BLaER1 treated with 17β-estradiol and CSF1 and Interleukin-3, amounts not matched to agents 10 nM and 100 nM (cell line): ENCODE measurements at regions not wholly inside any gene's neighbourhood (a gene's known extent, or its start where the extent isn't known, plus 50 kb on each side); places are given as distances from the start of the nearest gene placed in this dataset.

Source experiments
- H3K27ac ChIP-seq, 11 experiments: shearing (Covaris generic); formaldehyde crosslinking; 2 replicates each; pipeline ENCODE4 v1.8.1; 2022
- H3K27me3 ChIP-seq, 11 experiments: shearing (Covaris generic); formaldehyde crosslinking; 2 replicates each; pipeline ENCODE4 v1.8.1; 2022
- H3K36me3 ChIP-seq, 11 experiments: shearing (Covaris generic); formaldehyde crosslinking; 2 replicates each; pipeline ENCODE4 v1.8.1; 2022
- H3K4me1 ChIP-seq, 10 experiments: shearing (Covaris generic); formaldehyde crosslinking; 2 replicates each; pipeline ENCODE4 v1.8.1; 2022
- H3K4me2 ChIP-seq, 11 experiments: shearing (Covaris generic); formaldehyde crosslinking; 2 replicates each; pipeline ENCODE4 v1.8.1; 2022
- H3K4me3 ChIP-seq, 10 experiments: shearing (Covaris generic); formaldehyde crosslinking; 2 replicates each; pipeline ENCODE4 v1.8.1; 2022
- H3K9ac ChIP-seq, 11 experiments: shearing (Covaris generic); formaldehyde crosslinking; 2 replicates each; pipeline ENCODE4 v1.8.1; 2022
- H3K9me3 ChIP-seq, 11 experiments: shearing (Covaris generic); formaldehyde crosslinking; replicated peaks in 1 of 11; 2 replicates each; pipeline ENCODE4 v1.8.1; 2022
- H4K20me1 ChIP-seq, 11 experiments: shearing (Covaris generic); formaldehyde crosslinking; 2 replicates each; pipeline ENCODE4 v1.8.1; 2022
- Cebpa-rat ChIP-seq, 11 experiments: shearing (Covaris generic); IDR thresholded peaks; 2 replicates each; pipeline ENCODE4 v1.8.1; 2022

- no peak for TF ChIP-seq Cebpa-rat (IDR thresholded peaks at IDR 0.05)
- Histone ChIP-seq H3K9me3 (no peaks in the 10 kb centered on the region), H3K9ac (no peak overlapping the region)
These were observed 202.4 kb upstream of the POU3F1 start for GRCh38 chr1:38249001-38249400.

GRCh38 chr1:38246955-38247952 is 200.7 kb upstream of the POU3F1 start:
- no peaks in the 10 kb centered on the region for H3K27me3 ChIP-seq
- peaks cover 0 to 12% (median 0%) of the 10 kb centered on the region in 10 experiments; a peak in 2 of 20 replicates for H3K4me1 ChIP-seq
- no peak overlapping the region for H3K4me3 ChIP-seq
- no peak overlapping the region for H3K4me2 ChIP-seq
- H3K9me3 ChIP-seq, result no peaks in the 10 kb centered on the region
- H3K27ac ChIP-seq, result no peak overlapping the region
- no peaks in the 10 kb centered on the region for H4K20me1 ChIP-seq
- TF ChIP-seq Cebpa-rat (IDR thresholded peaks at IDR 0.05), result no peak
- H3K9ac ChIP-seq, result no peak overlapping the region
- no peaks in the 10 kb centered on the region for H3K36me3 ChIP-seq

More at GRCh38 chr1:38249001-38249400, 202.4 kb upstream of the POU3F1 start:
- Histone ChIP-seq H3K4me1 (peaks cover under 1 to 3% (median 2%) of the 10 kb centered on the region in 10 experiments; a peak in 17 of 20 replicates), H3K36me3 (no peaks in the 10 kb centered on the region), H3K4me3 (no peak overlapping the region), H3K4me2 (no peak overlapping the region), H3K27ac (no peak overlapping the region), H4K20me1 (no peaks in the 10 kb centered on the region), H3K27me3 (no peaks in the 10 kb centered on the region)

- Histone ChIP-seq H3K9ac (no peak overlapping the region), H3K4me1 (peaks cover 0 to 12% (median 0%) of the 10 kb centered on the region in 10 experiments; a peak in 2 of 20 replicates), H3K27me3 (no peaks in the 10 kb centered on the region), H3K36me3 (no peaks in the 10 kb centered on the region), H4K20me1 (no peaks in the 10 kb centered on the region), H3K4me2 (no peak overlapping the region), H3K9me3 (no peaks in the 10 kb centered on the region), H3K4me3 (no peak overlapping the region), H3K27ac (no peak overlapping the region)
- no peak for TF ChIP-seq Cebpa-rat (IDR thresholded peaks at IDR 0.05)
These were observed 197.7 kb upstream of the POU3F1 start for GRCh38 chr1:38244218-38244845.

GRCh38 chr1:38243106-38243505 is 196.5 kb upstream of the POU3F1 start:
- H3K27ac ChIP-seq, result no peak overlapping the region
- no peaks in the 10 kb centered on the region for H4K20me1 ChIP-seq
- no peak overlapping the region for H3K9ac ChIP-seq
- no peaks in the 10 kb centered on the region for H3K27me3 ChIP-seq
- TF ChIP-seq Cebpa-rat (IDR thresholded peaks at IDR 0.05), result no peak
- peaks cover 0 to 2% (median 0%) of the 10 kb centered on the region in 11 experiments; a peak in 1 of 22 replicates for H3K9me3 ChIP-seq
- no peaks in the 10 kb centered on the region for H3K36me3 ChIP-seq
- H3K4me3 ChIP-seq, result no peak overlapping the region
- H3K4me1 ChIP-seq, result peaks cover 0 to 12% (median 0%) of the 10 kb centered on the region in 10 experiments; a peak in 2 of 20 replicates
- no peak overlapping the region for H3K4me2 ChIP-seq

- H3K36me3 ChIP-seq, result no peaks in the 10 kb centered on the region
These were observed 195.9 kb upstream of the POU3F1 start for GRCh38 chr1:38242506-38242905.

GRCh38 chr1:38241594-38242334 is 195.2 kb upstream of the POU3F1 start:
- H3K4me2 ChIP-seq, result no peak overlapping the region
- H3K36me3 ChIP-seq, result no peaks in the 10 kb centered on the region
- no peaks in the 10 kb centered on the region for H4K20me1 ChIP-seq
- no peak overlapping the region for H3K9ac ChIP-seq
- peaks cover 0 to 8% (median 0%) of the 10 kb centered on the region in 11 experiments; a peak in 1 of 22 replicates for H3K9me3 ChIP-seq
- no peak overlapping the region for H3K27ac ChIP-seq
- H3K27me3 ChIP-seq, result no peaks in the 10 kb centered on the region
- TF ChIP-seq Cebpa-rat (IDR thresholded peaks at IDR 0.05), result no peak
- H3K4me3 ChIP-seq, result no peak overlapping the region
- peaks cover 0 to 12% (median 0%) of the 10 kb centered on the region in 10 experiments; a peak in 2 of 20 replicates for H3K4me1 ChIP-seq

More at GRCh38 chr1:38242506-38242905, 195.9 kb upstream of the POU3F1 start:
- Histone ChIP-seq H3K4me1 (peaks cover 0 to 12% (median 0%) of the 10 kb centered on the region in 10 experiments; a peak in 2 of 20 replicates), H3K9me3 (peaks cover 0 to 8% (median 0%) of the 10 kb centered on the region in 11 experiments; a peak in 1 of 22 replicates), H3K27me3 (no peaks in the 10 kb centered on the region), H3K4me3 (no peak overlapping the region), H3K27ac (no peak overlapping the region), H3K4me2 (no peak overlapping the region), H4K20me1 (no peaks in the 10 kb centered on the region), H3K9ac (no peak overlapping the region)
- TF ChIP-seq Cebpa-rat (IDR thresholded peaks at IDR 0.05), result no peak

- no peaks in the 10 kb centered on the region for H4K20me1 ChIP-seq
- no peak overlapping the region for H3K27ac ChIP-seq
These were observed 194.0 kb upstream of the POU3F1 start for GRCh38 chr1:38240618-38241017.

GRCh38 chr1:38239258-38239835 is 192.8 kb upstream of the POU3F1 start:
- Histone ChIP-seq H3K4me3 (no peak overlapping the region), H3K9ac (no peak overlapping the region)
- TF ChIP-seq Cebpa-rat (IDR thresholded peaks at IDR 0.05), result no peak

More at GRCh38 chr1:38240618-38241017, 194.0 kb upstream of the POU3F1 start:
- Histone ChIP-seq H3K9me3 (peaks cover 0 to 8% (median 0%) of the 10 kb centered on the region in 11 experiments; a peak in 1 of 22 replicates), H3K4me3 (no peak overlapping the region), H3K9ac (no peak overlapping the region), H3K4me2 (no peak overlapping the region), H3K27me3 (no peaks in the 10 kb centered on the region), H3K36me3 (no peaks in the 10 kb centered on the region), H3K4me1 (peaks cover 0 to 12% (median 0%) of the 10 kb centered on the region in 10 experiments; a peak in 2 of 20 replicates)
- no peak for TF ChIP-seq Cebpa-rat (IDR thresholded peaks at IDR 0.05)

More at GRCh38 chr1:38239258-38239835, 192.8 kb upstream of the POU3F1 start:
- no peak overlapping the region for H3K4me2 ChIP-seq
- H3K9me3 ChIP-seq, result peaks cover 0 to 8% (median 0%) of the 10 kb centered on the region in 11 experiments; a peak in 1 of 22 replicates
- no peaks in the 10 kb centered on the region for H3K27me3 ChIP-seq
- peaks cover 0 to 12% (median 0%) of the 10 kb centered on the region in 10 experiments; a peak in 2 of 20 replicates for H3K4me1 ChIP-seq
- H3K36me3 ChIP-seq, result no peaks in the 10 kb centered on the region
- H4K20me1 ChIP-seq, result no peaks in the 10 kb centered on the region
- no peak overlapping the region for H3K27ac ChIP-seq
